HCT116 (cell line): ENCODE measurements at regions not wholly inside any gene's neighbourhood (a gene's known extent, or its start where the extent isn't known, plus 50 kb on each side); places are given as distances from the start of the nearest gene placed in this dataset.

Source experiments
- ATAC-seq: fragments of 200-7000 bp; cut with Tn5 transposase; 2 replicates; pipeline ENCODE4 v1.9.1; 2020; ENCODE audit warnings: mild to moderate bottlenecking, moderate library complexity
- BruUV-seq: library from RNA; stranded (reverse); fragments of 400-500 nt; replicated peaks from 2 replicates; lab custom pipeline; 2021; lab: Mats Ljungman, UMichigan
- CTCF ChIA-PET: fragments of 300-600 bp; sonication (Branson Sonifier 250); formaldehyde crosslinking; loops from one replicate; lab custom pipeline; 2021; ENCODE audit warnings: antibody characterized with exemption; lab: Charles Lee
- POLR2A ChIA-PET: fragments of 300-600, 350-600 bp; sonication (Branson Sonifier 250); formaldehyde crosslinking; loops from one replicate; lab custom pipeline; 2021; ENCODE audit warnings: antibody characterized with exemption; lab: Charles Lee
- RAD21 ChIA-PET, 2 experiments: fragments of 300-600 bp; sonication (Branson Sonifier 250); formaldehyde crosslinking; loops; one replicate each; lab custom pipeline; 2023; ENCODE audit warnings: low total read pairs in 2 of 2; ENCODE audit not compliant: uncharacterized antibody in 2 of 2, unreplicated experiment in 2 of 2, low non-redundant PET in 1 of 2; lab: Charles Lee
- DNase-seq: peaks from one replicate; pipeline ENCODE4 v3.0.0-alpha.2; 2010; ENCODE audit warnings: low read depth, low spot score
- H2AFZ ChIP-seq: fragments of 200-600 bp; shearing (Covaris generic), sonication (generic); 2 replicates; pipeline ENCODE4 v1.6.1; 2017; ENCODE audit warnings: low read depth, mixed run types, mixed read lengths, antibody characterized with exemption, low read length; ENCODE audit not compliant: poor library complexity, severe bottlenecking
- H3K27ac ChIP-seq: 2 replicates; pipeline ENCODE4 v1.5.1; 2012; ENCODE audit warnings: low read depth, low read length
- H3K27me3 ChIP-seq: fragments of 200-600 bp; sonication (generic); 2 replicates; pipeline ENCODE4 v1.6.1; 2016; ENCODE audit warnings: mixed run types, low read length, mixed read lengths; ENCODE audit not compliant: insufficient read depth
- H3K36me3 ChIP-seq, 2 experiments: fragments of 200-500 bp in 1 of 2; fragments of 200-600 bp in 1 of 2; sonication (Bioruptor generic) in 1 of 2; sonication (generic) in 1 of 2; 2 replicates each; pipeline versions ENCODE4 v1.5.1 to v1.6.1; 2014 to 2016; ENCODE audit warnings: low read length in 2 of 2, inconsistent platforms in 1 of 2, mixed read lengths in 1 of 2, mixed run types in 1 of 2; ENCODE audit not compliant: insufficient read depth in 2 of 2, control insufficient read depth in 1 of 2
- H3K4me1 ChIP-seq, 2 experiments: fragments of 200-600 bp in 1 of 2; sonication (generic) in 1 of 2; 2 replicates each; pipeline versions ENCODE4 v1.5.1 to v1.6.1; 2012 to 2017; ENCODE audit warnings: low read length in 2 of 2, inconsistent platforms in 1 of 2, mild to moderate bottlenecking in 1 of 2, mixed read lengths in 1 of 2, mixed run types in 1 of 2, moderate library complexity in 1 of 2; ENCODE audit not compliant: insufficient read depth in 2 of 2, control insufficient read depth in 1 of 2
- H3K4me2 ChIP-seq: fragments of 200-600 bp; sonication (generic); 2 replicates; pipeline ENCODE4 v1.6.1; 2017; ENCODE audit warnings: mixed run types, low read length, mixed read lengths
- H3K4me3 ChIP-seq, 2 experiments: fragments of 200-600 bp in 1 of 2; sonication (generic) in 1 of 2; replicated peaks in 1 of 2; 2 replicates each; pipeline ENCODE4 v1.5.1; 2011 to 2016; ENCODE audit warnings: low read length in 2 of 2, control low read depth in 1 of 2, low read depth in 1 of 2, mild to moderate bottlenecking in 1 of 2, mixed read lengths in 1 of 2, mixed run types in 1 of 2
- H3K79me2 ChIP-seq: fragments of 200-600 bp; sonication (generic); 2 replicates; pipeline ENCODE4 v1.6.1; 2017; ENCODE audit warnings: mild to moderate bottlenecking, mixed run types, low read length, moderate library complexity, mixed read lengths; ENCODE audit not compliant: insufficient read depth
- H3K9ac ChIP-seq: fragments of 200-600 bp; sonication (generic); 2 replicates; pipeline ENCODE4 v1.6.1; 2016; ENCODE audit warnings: low read length, mixed read lengths
- H3K9me2 ChIP-seq: fragments of 200-600 bp; sonication (generic), shearing (Covaris generic); 2 replicates; pipeline ENCODE4 v1.6.1; 2017; ENCODE audit warnings: mixed run types, mild to moderate bottlenecking, moderate library complexity; ENCODE audit not compliant: insufficient read depth
- H3K9me3 ChIP-seq, 2 experiments: fragments of 200-500 bp in 1 of 2; fragments of 200-600 bp in 1 of 2; sonication (Bioruptor generic) in 1 of 2; sonication (generic) in 1 of 2; 2 replicates each; pipeline ENCODE4 v1.6.1; 2014 to 2017; ENCODE audit warnings: low read length in 2 of 2, mixed read lengths in 2 of 2, inconsistent platforms in 1 of 2, low read depth in 1 of 2, mild to moderate bottlenecking in 1 of 2, mixed run types in 1 of 2, moderate library complexity in 1 of 2; ENCODE audit not compliant: control insufficient read depth in 1 of 2, insufficient read depth in 1 of 2
- H4K20me1 ChIP-seq: fragments of 200-600 bp; sonication (generic), shearing (Covaris generic); 2 replicates; pipeline ENCODE4 v1.6.1; 2017; ENCODE audit warnings: mixed run types, mild to moderate bottlenecking, moderate library complexity; ENCODE audit not compliant: insufficient read depth
- ATF3 ChIP-seq: IDR thresholded peaks from 2 replicates; pipeline ENCODE4 v1.6.1; 2012
- CBX3 ChIP-seq: IDR thresholded peaks from 2 replicates; pipeline ENCODE4 v1.6.1; 2012; ENCODE audit warnings: low read depth
- CEBPB ChIP-seq: IDR thresholded peaks from 2 replicates; pipeline ENCODE4 v1.6.1; 2012; ENCODE audit warnings: low read depth
- CTCF ChIP-seq, 3 experiments: fragments of 200-600 bp in 1 of 3; sonication (generic) in 1 of 3; IDR thresholded peaks in 2 of 3; conservative IDR thresholded peaks in 1 of 3; 2 replicates each; pipeline ENCODE4 v1.5.1; 2012 to 2017; ENCODE audit warnings: low read depth in 2 of 3, low read length in 2 of 3, antibody characterized with exemption in 1 of 3, borderline replicate concordance in 1 of 3, control low read depth in 1 of 3, mild to moderate bottlenecking in 1 of 3, mixed read lengths in 1 of 3, mixed run types in 1 of 3, moderate library complexity in 1 of 3; ENCODE audit not compliant: insufficient read depth in 1 of 3
- EGR1 ChIP-seq: IDR thresholded peaks from 2 replicates; pipeline ENCODE4 v1.6.1; 2012; ENCODE audit warnings: low read depth
- EZH2phosphoT487 ChIP-seq: fragments of 200-600 bp; IDR thresholded peaks from 2 replicates; pipeline ENCODE4 v1.6.1; 2018; ENCODE audit warnings: antibody characterized with exemption, borderline replicate concordance
- JUND ChIP-seq: IDR thresholded peaks from 2 replicates; pipeline ENCODE4 v1.6.1; 2012
- REST ChIP-seq: IDR thresholded peaks from 2 replicates; pipeline ENCODE4 v1.6.1; 2012; ENCODE audit warnings: low read depth
- SIN3A ChIP-seq: IDR thresholded peaks from 2 replicates; pipeline ENCODE4 v1.6.1; 2012; ENCODE audit warnings: low read depth
- TCF7L2 ChIP-seq: IDR thresholded peaks from 2 replicates; pipeline ENCODE4 v1.7.0; 2011; ENCODE audit warnings: borderline replicate concordance, inconsistent platforms; ENCODE audit not compliant: insufficient read depth, insufficient read length; ENCODE audit errors: extremely low read depth
- ZNF274 ChIP-seq: fragments of 200-500 bp; sonication (Bioruptor generic); IDR thresholded peaks from 2 replicates; pipeline ENCODE4 v1.6.1; 2014; ENCODE audit warnings: mild to moderate bottlenecking, low read depth, low read length, inconsistent platforms
- intact Hi-C: fragments of 100-400 bp; cut with micrococcal nuclease; formaldehyde crosslinking; loops from 2 replicates; pipeline ENCODE4 v1.10.0; 2022
- TF ChIP-seq, protein P1 (sequence below): IDR thresholded peaks from 2 replicates; pipeline ENCODE4 v1.6.1; 2012
- TF ChIP-seq, protein P2 (sequence below): IDR thresholded peaks from 2 replicates; pipeline ENCODE4 v1.6.1; 2011; ENCODE audit warnings: mild to moderate bottlenecking, low read length, moderate library complexity; ENCODE audit not compliant: insufficient replicate concordance; ENCODE audit errors: extremely low read depth

DNA sequence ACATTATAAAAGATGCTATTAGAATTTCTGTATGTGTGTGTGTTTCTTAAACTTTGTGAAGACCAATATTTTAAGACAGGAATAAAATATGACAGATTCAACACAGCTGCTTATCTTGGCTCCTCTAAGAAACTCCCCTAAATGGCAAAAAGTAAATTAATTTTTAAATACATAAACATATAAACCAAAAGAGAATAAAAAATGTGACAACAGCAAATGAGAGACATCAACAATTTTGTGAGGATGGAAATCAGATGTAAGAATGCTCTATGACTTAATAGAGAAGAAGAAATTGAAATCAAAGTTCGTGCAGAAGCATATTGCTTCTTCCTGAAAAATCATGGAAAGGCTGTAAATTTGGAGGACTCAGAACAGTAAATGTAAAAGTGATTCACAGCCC lies 1083.8 kb downstream of the FLRT2 start:
- no peak for DNase-seq
- Histone ChIP-seq H2AFZ (no peak overlapping the region), H3K79me2 (no peaks in the 10 kb centered on the region), H3K4me3 (no peak overlapping the region), H3K27me3 (no peaks in the 10 kb centered on the region), H4K20me1 (no peaks in the 10 kb centered on the region), H3K36me3 (no peaks in the 10 kb centered on the region), H3K4me1 (no peaks in the 10 kb centered on the region), H3K9ac (no peak overlapping the region), H3K27ac (no peak overlapping the region), H3K9me3 (peaks cover 13 to 15% of the 10 kb centered on the region in 2 experiments; a peak in 3 of 4 replicates), H3K9me2 (no peaks in the 10 kb centered on the region), H3K4me2 (no peak overlapping the region)
- BruUV-seq: no TSS peak
- TF ChIP-seq ATF3: no peak
- TF ChIP-seq EGR1: no peak
- no peak for TF ChIP-seq TCF7L2
- no peak for TF ChIP-seq CEBPB
- TF ChIP-seq, protein P1, sequence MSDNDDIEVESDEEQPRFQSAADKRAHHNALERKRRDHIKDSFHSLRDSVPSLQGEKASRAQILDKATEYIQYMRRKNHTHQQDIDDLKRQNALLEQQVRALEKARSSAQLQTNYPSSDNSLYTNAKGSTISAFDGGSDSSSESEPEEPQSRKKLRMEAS: no peak
- no peak for TF ChIP-seq EZH2phosphoT487
- TF ChIP-seq, protein P2, sequence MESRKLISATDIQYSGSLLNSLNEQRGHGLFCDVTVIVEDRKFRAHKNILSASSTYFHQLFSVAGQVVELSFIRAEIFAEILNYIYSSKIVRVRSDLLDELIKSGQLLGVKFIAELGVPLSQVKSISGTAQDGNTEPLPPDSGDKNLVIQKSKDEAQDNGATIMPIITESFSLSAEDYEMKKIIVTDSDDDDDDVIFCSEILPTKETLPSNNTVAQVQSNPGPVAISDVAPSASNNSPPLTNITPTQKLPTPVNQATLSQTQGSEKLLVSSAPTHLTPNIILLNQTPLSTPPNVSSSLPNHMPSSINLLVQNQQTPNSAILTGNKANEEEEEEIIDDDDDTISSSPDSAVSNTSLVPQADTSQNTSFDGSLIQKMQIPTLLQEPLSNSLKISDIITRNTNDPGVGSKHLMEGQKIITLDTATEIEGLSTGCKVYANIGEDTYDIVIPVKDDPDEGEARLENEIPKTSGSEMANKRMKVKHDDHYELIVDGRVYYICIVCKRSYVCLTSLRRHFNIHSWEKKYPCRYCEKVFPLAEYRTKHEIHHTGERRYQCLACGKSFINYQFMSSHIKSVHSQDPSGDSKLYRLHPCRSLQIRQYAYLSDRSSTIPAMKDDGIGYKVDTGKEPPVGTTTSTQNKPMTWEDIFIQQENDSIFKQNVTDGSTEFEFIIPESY: no peak
- no peak for TF ChIP-seq CBX3
- TF ChIP-seq REST: no peak
- no peak for TF ChIP-seq JUND
- no peak for TF ChIP-seq CTCF (IDR thresholded peaks at IDR 0.05 in 2 of 3, conservative IDR thresholded peaks at IDR 0.05 in 1 of 3; ENCODE audit: borderline replicate concordance in 1 of 3, insufficient read depth in 1 of 3, low read depth in 2 of 3, low read length in 2 of 3)
- no peak for TF ChIP-seq SIN3A
- no peak for TF ChIP-seq ZNF274
- CTCF ChIA-PET: no interaction called here
- intact Hi-C loops: no loop called here
- ATAC-seq: no peak
- RAD21 ChIA-PET: no interaction called here
- POLR2A ChIA-PET: no interaction called here
